ENCODE measurements at regions not wholly inside any gene's neighbourhood (a gene's known extent, or its start where the extent isn't known, plus 50 kb on each side); places are given as distances from the start of the nearest gene placed in this dataset.
A peak's percentile ranks its signal among the peaks of the same experiment; 100 is the strongest.

DNA sequence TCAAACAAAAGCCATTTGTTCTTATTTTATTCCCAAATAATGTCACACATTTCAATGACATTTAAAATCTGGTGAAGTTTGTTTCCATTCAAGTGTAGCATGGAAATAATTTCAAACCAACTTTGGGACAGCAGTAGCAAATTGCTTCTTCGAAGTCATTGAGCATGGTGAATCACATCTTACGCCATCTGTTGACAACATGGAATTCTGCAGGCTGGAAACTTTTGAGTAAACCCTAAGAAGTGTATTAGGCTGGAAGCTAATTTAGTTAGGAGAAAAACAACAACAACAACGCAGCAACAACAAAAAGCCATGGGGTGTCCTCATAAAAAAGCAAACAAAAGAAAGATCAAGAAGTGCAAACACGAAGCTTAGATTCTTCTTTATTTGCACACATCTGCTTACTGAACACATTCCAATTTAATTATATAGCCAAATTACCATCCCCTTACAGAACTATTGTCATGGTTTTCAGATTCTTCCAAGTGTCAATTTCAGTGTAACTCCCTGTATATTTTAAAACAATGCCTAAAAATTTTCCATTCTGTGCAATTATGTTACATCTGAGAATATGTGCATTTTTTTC, 659.0 kb upstream of the CDH7 start:
- H3K27ac Mint-ChIP-seq, result no peak overlapping the region
- H3K27me3 Mint-ChIP-seq (ENCODE audit: low read depth in 3 of 3), result peaks cover 0 to 1% (median 0%) of the 10 kb centered on the region in 3 donors
- H3K36me3 Mint-ChIP-seq, result no peaks in the 10 kb centered on the region
- no peaks in the 10 kb centered on the region for H3K4me1 Mint-ChIP-seq
- H3K9me3 Mint-ChIP-seq, result peaks cover 4 to 37% (median 7%) of the 10 kb centered on the region in 6 donors
- no peak overlapping the region for H3K4me3 Mint-ChIP-seq
- no peak for DNase-seq

DNA sequence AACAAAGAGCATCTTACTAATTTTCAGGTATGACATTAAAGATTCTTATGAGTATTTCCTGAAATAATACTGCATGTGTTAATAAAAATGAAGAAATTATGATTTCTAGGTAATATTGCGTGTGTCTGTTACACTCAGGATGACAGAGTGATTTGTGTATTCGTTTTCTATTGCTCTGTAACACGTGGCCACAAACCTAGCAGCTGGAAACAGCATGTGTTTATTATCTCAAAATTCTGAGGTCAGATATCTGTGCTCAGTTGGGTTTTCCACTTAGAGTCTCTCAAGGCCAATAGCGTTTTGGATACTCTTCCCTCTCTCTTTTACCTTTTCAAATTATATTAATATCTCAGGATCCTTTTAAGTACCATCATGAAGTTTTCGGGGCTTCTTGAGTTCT, 667.9 kb upstream of the CDH7 start:
- Mint-ChIP-seq H3K27ac (no peak overlapping the region), H3K36me3 (no peaks in the 10 kb centered on the region), H3K4me1 (no peaks in the 10 kb centered on the region), H3K9me3 (peaks cover 0 to 35% (median 16%) of the 10 kb centered on the region in 6 donors), H3K27me3 (ENCODE audit: low read depth in 3 of 3) (no peaks in the 10 kb centered on the region), H3K4me3 (no peak overlapping the region)
- DNase-seq, result no peak

DNA sequence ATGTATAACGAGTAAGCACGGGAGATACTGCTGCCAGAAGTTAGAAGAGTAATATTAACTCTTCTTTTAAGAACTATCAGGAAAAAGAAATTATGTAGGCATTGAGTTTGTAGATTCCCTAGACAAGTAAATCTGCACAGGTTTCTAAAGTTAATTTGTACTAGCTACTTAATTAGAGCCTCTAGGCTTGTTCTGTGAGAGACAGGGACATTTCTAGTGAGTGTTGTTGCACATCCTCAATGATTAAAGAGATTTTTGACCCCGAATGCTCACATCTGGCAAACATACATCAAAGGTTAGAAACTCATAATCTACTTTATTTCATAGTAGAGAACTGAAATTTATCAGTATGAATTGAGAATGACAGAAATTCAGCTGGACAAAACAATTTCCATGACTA, 669.0 kb upstream of the CDH7 start:
- Mint-ChIP-seq H3K4me1 (no peaks in the 10 kb centered on the region), H3K9me3 (peaks cover 4 to 42% (median 17%) of the 10 kb centered on the region in 6 donors), H3K27me3 (ENCODE audit: low read depth in 3 of 3) (no peaks in the 10 kb centered on the region), H3K27ac (no peak overlapping the region), H3K4me3 (no peak overlapping the region), H3K36me3 (no peaks in the 10 kb centered on the region)
- no peak for DNase-seq

GRCh38 chr18:65073060-65073550, 677.7 kb upstream of the CDH7 start:
- H3K9me3 Mint-ChIP-seq, result peaks cover 2 to 67% (median 22%) of the 10 kb centered on the region in 6 donors
- H3K27ac Mint-ChIP-seq, result no peak overlapping the region
- H3K27me3 Mint-ChIP-seq (ENCODE audit: low read depth in 3 of 3), result peaks cover 0 to 1% (median 0%) of the 10 kb centered on the region in 3 donors
- H3K36me3 Mint-ChIP-seq, result peaks cover 0 to 4% (median 0%) of the 10 kb centered on the region in 3 donors
- H3K4me3 Mint-ChIP-seq, result no peak overlapping the region
- H3K4me1 Mint-ChIP-seq, result no peaks in the 10 kb centered on the region
- DNase-seq, result no peak

DNA sequence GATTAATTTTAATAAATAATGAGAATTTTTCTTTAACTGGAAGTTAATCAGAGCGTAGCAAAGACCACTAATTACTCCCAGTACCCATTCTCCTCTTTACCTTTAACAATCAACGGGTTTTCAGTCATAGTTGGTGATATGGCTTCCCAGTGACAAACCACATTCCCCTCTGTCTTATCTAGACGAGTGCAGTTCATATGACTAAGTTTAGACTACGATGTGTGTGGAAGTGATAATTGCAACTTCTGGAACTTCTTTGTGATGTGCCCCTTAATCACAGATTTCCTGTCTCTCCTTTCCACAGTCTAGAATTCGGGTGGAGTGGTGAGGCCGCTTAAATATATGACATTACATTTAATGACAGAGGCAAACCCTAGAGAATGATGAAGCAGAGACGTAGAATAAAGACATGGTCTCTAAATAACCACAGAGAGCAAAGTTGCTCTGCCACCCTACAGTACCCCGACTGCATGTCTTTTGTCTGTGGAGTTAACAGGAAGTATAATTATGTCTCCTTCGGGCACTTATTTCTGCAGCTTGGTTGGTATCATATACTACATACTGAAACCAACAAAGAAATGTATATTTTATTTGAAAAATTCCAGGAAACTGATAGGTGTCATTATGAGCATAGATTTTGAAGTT, 693.3 kb upstream of the CDH7 start:
- DNase-seq, result no peak
- H3K9me3 Mint-ChIP-seq, result peaks cover 5 to 58% (median 24%) of the 10 kb centered on the region in 6 donors
- no peaks in the 10 kb centered on the region for H3K36me3 Mint-ChIP-seq
- no peaks in the 10 kb centered on the region for H3K27me3 Mint-ChIP-seq (ENCODE audit: low read depth in 3 of 3)
- no peak overlapping the region for H3K4me3 Mint-ChIP-seq
- H3K27ac Mint-ChIP-seq, result no peak overlapping the region
- no peaks in the 10 kb centered on the region for H3K4me1 Mint-ChIP-seq

- Mint-ChIP-seq H3K27me3 (ENCODE audit: low read depth in 3 of 3) (no peaks in the 10 kb centered on the region), H3K27ac (no peak overlapping the region), H3K9me3 (peaks cover 5 to 59% (median 19%) of the 10 kb centered on the region in 6 donors), H3K4me1 (no peaks in the 10 kb centered on the region), H3K4me3 (no peak overlapping the region), H3K36me3 (no peaks in the 10 kb centered on the region)
- DNase-seq, result no peak
These were observed 694.2 kb upstream of the CDH7 start for GRCh38 chr18:65056575-65056974.

GRCh38 chr18:65049586-65049985, 701.2 kb upstream of the CDH7 start:
- Mint-ChIP-seq H3K4me1 (no peaks in the 10 kb centered on the region), H3K36me3 (no peaks in the 10 kb centered on the region), H3K27ac (no peak overlapping the region), H3K9me3 (peaks cover 0 to 64% (median 28%) of the 10 kb centered on the region in 6 donors), H3K27me3 (ENCODE audit: low read depth in 3 of 3) (peaks cover 0 to 2% (median 2%) of the 10 kb centered on the region in 3 donors), H3K4me3 (no peak overlapping the region)
- DNase-seq, result no peak

GRCh38 chr18:65039578-65039977, 711.2 kb upstream of the CDH7 start:
- H3K27me3 Mint-ChIP-seq (ENCODE audit: low read depth in 3 of 3), result no peaks in the 10 kb centered on the region
- H3K36me3 Mint-ChIP-seq, result peaks cover 0 to 4% (median 0%) of the 10 kb centered on the region in 3 donors
- H3K27ac Mint-ChIP-seq, result no peak overlapping the region
- H3K4me3 Mint-ChIP-seq, result no peak overlapping the region
- no peaks in the 10 kb centered on the region for H3K4me1 Mint-ChIP-seq
- peaks cover 3 to 49% (median 17%) of the 10 kb centered on the region in 6 donors for H3K9me3 Mint-ChIP-seq
- DNase-seq, result no peak

DNA sequence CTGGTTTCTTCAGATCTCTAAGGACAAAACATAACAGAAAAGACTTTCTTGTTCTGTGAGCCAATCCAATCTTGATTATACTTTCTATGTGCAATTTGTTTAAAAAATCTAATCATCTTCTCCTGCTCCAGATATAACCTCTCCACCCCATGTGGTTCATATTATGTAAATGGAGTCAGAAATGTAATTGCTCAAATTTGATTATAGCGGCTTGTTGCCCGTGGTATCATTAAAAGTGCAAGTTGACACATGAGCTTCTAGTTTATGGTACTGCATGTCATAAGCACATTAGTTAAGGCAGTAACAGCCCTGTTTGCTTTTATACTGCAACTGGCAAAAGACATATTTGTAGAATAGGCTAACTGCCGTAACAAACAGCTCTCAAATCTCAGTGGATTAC, 715.1 kb upstream of the CDH7 start:
- Mint-ChIP-seq H3K4me3 (no peak overlapping the region), H3K27ac (peak overlapping the region in 1 of 6 donors; percentile 55), H3K9me3 (peaks cover 3 to 53% (median 18%) of the 10 kb centered on the region in 6 donors), H3K36me3 (peaks cover 0 to 4% (median 0%) of the 10 kb centered on the region in 3 donors), H3K27me3 (ENCODE audit: low read depth in 3 of 3) (no peaks in the 10 kb centered on the region), H3K4me1 (no peaks in the 10 kb centered on the region)
- no peak for DNase-seq

- H3K9me3 Mint-ChIP-seq, result peaks cover 14 to 55% (median 25%) of the 10 kb centered on the region in 6 donors
- H3K27ac Mint-ChIP-seq, result no peak overlapping the region
- no peak overlapping the region for H3K4me3 Mint-ChIP-seq
- H3K27me3 Mint-ChIP-seq (ENCODE audit: low read depth in 3 of 3), result no peaks in the 10 kb centered on the region
- H3K36me3 Mint-ChIP-seq, result no peaks in the 10 kb centered on the region
- no peak for DNase-seq
- H3K4me1 Mint-ChIP-seq, result no peaks in the 10 kb centered on the region
These were observed 725.1 kb upstream of the CDH7 start for GRCh38 chr18:65025756-65026155.

DNA sequence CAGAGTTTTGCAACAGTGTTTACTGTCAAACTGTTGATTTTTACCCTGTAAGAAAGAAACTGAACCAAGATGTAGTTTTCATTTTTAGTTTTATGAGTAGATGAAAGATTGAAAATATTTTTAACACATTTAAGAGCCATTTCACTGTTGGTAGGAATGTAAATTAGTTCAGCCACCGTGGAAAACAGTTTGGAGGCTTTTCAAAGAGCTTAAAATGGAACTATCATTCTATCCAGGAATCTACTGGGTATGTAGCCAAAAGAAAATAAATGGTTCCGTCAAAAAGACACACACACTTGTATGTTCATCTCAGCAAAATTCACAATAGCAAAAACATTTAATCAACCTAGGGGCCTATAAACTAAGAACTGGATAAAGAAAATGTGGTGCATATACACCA, 729.8 kb upstream of the CDH7 start:
- DNase-seq, result no peak
- peaks cover 14 to 46% (median 27%) of the 10 kb centered on the region in 6 donors for H3K9me3 Mint-ChIP-seq
- H3K4me3 Mint-ChIP-seq, result no peak overlapping the region
- H3K27me3 Mint-ChIP-seq (ENCODE audit: low read depth in 3 of 3), result no peaks in the 10 kb centered on the region
- no peaks in the 10 kb centered on the region for H3K36me3 Mint-ChIP-seq
- H3K27ac Mint-ChIP-seq, result no peak overlapping the region
- no peaks in the 10 kb centered on the region for H3K4me1 Mint-ChIP-seq

DNA sequence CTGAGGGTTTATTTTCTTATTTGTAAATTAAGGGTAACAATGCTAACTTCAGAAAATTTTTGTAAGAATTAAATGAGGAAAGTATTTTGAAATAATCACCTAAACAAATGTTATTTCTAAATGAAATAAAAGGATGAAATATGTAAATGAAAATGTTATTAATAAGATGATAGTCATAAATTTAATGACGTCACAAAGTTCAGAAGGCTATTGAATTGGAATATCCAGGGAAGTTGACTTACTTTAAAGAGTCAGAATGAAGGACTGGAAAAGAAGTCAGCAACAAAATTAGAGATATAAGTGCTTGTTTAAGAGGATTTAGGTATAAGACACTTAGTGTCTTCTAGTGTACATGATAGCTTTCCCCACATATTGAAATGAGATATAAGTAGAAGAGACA, 732.6 kb upstream of the CDH7 start:
- DNase-seq, result no peak
- no peak overlapping the region for H3K27ac Mint-ChIP-seq

DNA sequence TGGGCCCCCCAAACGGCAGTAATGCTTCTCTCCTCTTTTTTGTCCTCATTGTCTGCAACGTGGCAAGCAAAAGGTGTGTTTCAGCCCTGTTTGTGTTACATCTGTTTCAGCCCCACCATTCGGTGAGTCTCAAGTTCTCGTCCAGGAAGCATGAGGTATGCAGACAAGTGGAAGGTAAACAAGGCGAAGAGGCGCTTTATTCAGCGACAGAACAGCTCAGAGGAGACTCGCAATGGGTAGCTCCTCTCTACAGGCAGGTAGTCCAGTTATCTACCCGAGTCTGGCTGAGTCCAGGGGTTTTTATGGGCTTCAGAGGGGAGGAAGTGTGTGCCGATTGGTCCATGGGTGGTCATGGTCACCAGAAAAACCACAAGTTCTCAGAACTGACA, 733.4 kb upstream of the CDH7 start:
- no peak for DNase-seq
- Mint-ChIP-seq H3K4me1 (no peaks in the 10 kb centered on the region), H3K36me3 (no peaks in the 10 kb centered on the region), H3K9me3 (peaks cover 9 to 44% (median 33%) of the 10 kb centered on the region in 6 donors), H3K27me3 (ENCODE audit: low read depth in 3 of 3) (peaks cover 0 to 2% (median 0%) of the 10 kb centered on the region in 3 donors), H3K4me3 (no peak overlapping the region), H3K27ac (no peak overlapping the region)

More for the DNA sequence above, 732.6 kb upstream of the CDH7 start:
- Mint-ChIP-seq H3K27me3 (ENCODE audit: low read depth in 3 of 3) (peaks cover 0 to 2% (median 0%) of the 10 kb centered on the region in 3 donors), H3K4me3 (no peak overlapping the region), H3K9me3 (peaks cover 9 to 41% (median 32%) of the 10 kb centered on the region in 6 donors), H3K36me3 (no peaks in the 10 kb centered on the region), H3K4me1 (no peaks in the 10 kb centered on the region)

DNA sequence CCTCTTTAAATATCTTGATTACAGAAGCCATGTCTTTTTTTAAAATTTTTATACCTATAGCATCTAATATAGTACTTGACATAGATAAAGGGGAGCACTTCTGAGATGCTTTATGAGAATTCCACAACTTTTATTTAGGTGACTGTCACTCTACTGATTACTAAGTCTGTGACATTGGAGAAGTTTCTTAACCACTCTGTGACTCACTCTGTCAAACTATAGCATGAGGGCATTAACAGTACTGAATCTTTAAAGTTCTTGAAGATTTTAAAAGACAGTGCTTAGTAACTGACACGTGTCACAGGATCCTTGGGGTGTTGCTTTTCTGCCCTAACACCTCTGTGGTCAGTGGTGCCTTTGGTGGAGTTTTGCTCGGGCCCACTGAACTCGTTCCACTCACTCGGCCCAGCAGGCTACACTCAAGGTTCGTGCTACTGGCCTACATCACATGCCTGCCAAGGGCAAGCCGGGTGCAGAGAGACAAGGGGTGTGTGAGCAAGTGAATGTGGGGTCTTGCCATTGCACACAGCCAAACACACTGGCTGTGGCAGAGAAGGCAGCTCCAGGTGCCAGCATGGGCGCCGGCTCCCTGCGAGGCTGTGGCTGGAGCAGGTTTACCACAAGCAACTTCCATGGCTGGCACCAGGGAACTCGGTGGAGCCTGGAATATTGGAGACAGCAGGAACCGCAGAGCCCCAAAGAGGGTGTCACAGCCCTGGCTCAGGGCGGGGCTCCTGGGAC, 734.0 kb upstream of the CDH7 start:
- DNase-seq, result no peak
- Mint-ChIP-seq H3K4me3 (no peak overlapping the region), H3K4me1 (no peaks in the 10 kb centered on the region), H3K36me3 (peaks cover 0 to 5% (median 0%) of the 10 kb centered on the region in 3 donors), H3K27me3 (ENCODE audit: low read depth in 3 of 3) (peaks cover 0 to 2% (median 0%) of the 10 kb centered on the region in 3 donors), H3K9me3 (peaks cover 9 to 47% (median 33%) of the 10 kb centered on the region in 6 donors), H3K27ac (no peak overlapping the region)
